ENCODE measurements at regions not wholly inside any gene's neighbourhood (a gene's known extent, or its start where the extent isn't known, plus 50 kb on each side); places are given as distances from the start of the nearest gene placed in this dataset.

GRCh38 chr5:17329571-17329970 lies 112.1 kb downstream of the BASP1 start:
- Histone ChIP-seq H4K20me1 (ENCODE audit: insufficient read depth) (no peaks in the 10 kb centered on the region), H3K79me2 (replicated peaks; ENCODE audit: insufficient read depth, low read length) (no peaks in the 10 kb centered on the region), H3K27me3 (ENCODE audit: insufficient read depth, low read depth, low read length) (no peaks in the 10 kb centered on the region), H3K36me3 (ENCODE audit: insufficient read depth, low read length) (no peaks in the 10 kb centered on the region), H3K4me3 (ENCODE audit: low read length) (no peak overlapping the region), H3K9me3 (ENCODE audit: low read length) (no peaks in the 10 kb centered on the region), H2AFZ (ENCODE audit: low read depth, low read length) (no peak overlapping the region), H3K27ac (ENCODE audit: low read length) (no peak overlapping the region), H3K9me2 (ENCODE audit: insufficient read depth, low read length) (no peaks in the 10 kb centered on the region), H3K9ac (ENCODE audit: low read length) (no peak overlapping the region), H3F3A (ENCODE audit: insufficient read depth, low read length, poor library complexity, severe bottlenecking) (no peaks in the 10 kb centered on the region), H3K4me2 (ENCODE audit: low read length) (no peak overlapping the region)
- TF ChIP-seq EZH2 (IDR thresholded peaks at IDR 0.05; ENCODE audit: borderline replicate concordance, insufficient read depth, low read length, poor library complexity, severe bottlenecking) = no peak
- TF ChIP-seq, protein P1, sequence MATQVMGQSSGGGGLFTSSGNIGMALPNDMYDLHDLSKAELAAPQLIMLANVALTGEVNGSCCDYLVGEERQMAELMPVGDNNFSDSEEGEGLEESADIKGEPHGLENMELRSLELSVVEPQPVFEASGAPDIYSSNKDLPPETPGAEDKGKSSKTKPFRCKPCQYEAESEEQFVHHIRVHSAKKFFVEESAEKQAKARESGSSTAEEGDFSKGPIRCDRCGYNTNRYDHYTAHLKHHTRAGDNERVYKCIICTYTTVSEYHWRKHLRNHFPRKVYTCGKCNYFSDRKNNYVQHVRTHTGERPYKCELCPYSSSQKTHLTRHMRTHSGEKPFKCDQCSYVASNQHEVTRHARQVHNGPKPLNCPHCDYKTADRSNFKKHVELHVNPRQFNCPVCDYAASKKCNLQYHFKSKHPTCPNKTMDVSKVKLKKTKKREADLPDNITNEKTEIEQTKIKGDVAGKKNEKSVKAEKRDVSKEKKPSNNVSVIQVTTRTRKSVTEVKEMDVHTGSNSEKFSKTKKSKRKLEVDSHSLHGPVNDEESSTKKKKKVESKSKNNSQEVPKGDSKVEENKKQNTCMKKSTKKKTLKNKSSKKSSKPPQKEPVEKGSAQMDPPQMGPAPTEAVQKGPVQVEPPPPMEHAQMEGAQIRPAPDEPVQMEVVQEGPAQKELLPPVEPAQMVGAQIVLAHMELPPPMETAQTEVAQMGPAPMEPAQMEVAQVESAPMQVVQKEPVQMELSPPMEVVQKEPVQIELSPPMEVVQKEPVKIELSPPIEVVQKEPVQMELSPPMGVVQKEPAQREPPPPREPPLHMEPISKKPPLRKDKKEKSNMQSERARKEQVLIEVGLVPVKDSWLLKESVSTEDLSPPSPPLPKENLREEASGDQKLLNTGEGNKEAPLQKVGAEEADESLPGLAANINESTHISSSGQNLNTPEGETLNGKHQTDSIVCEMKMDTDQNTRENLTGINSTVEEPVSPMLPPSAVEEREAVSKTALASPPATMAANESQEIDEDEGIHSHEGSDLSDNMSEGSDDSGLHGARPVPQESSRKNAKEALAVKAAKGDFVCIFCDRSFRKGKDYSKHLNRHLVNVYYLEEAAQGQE (IDR thresholded peaks at IDR 0.05; ENCODE audit: borderline replicate concordance) = no peak

DNA sequence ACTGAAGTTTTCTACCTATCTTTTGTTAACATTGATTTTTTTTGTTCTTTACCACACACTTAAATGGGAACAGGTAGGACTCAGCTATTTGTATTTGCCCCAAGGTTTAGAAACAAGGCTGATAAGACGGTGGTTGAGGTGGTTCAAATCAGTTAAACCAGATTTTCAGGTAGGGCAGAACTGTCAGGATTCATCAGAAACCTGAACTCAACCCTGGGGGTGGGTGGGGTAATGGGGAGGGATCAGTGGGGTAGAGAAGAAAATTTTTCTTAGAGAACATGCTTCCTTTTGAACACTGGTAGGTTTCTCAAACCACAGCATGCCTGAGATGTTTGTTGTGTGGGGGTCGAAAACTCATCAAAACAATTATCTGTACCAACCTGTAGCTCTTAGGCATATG lies 113.0 kb downstream of the BASP1 start:
- Histone ChIP-seq H3K79me2 (replicated peaks; ENCODE audit: insufficient read depth, low read length) (no peaks in the 10 kb centered on the region), H3K27me3 (ENCODE audit: insufficient read depth, low read depth, low read length) (no peaks in the 10 kb centered on the region), H3K36me3 (ENCODE audit: insufficient read depth, low read length) (no peaks in the 10 kb centered on the region), H3K4me2 (ENCODE audit: low read length) (no peak overlapping the region), H3K27ac (ENCODE audit: low read length) (no peak overlapping the region), H3F3A (ENCODE audit: insufficient read depth, low read length, poor library complexity, severe bottlenecking) (no peaks in the 10 kb centered on the region), H4K20me1 (ENCODE audit: insufficient read depth) (no peaks in the 10 kb centered on the region), H3K4me3 (ENCODE audit: low read length) (no peak overlapping the region), H3K9me3 (ENCODE audit: low read length) (no peaks in the 10 kb centered on the region), H2AFZ (ENCODE audit: low read depth, low read length) (no peak overlapping the region), H3K9me2 (ENCODE audit: insufficient read depth, low read length) (no peaks in the 10 kb centered on the region), H3K9ac (ENCODE audit: low read length) (no peak overlapping the region)
- no peak for TF ChIP-seq RAD21 (conservative IDR thresholded peaks at IDR 0.05)
- no peak for TF ChIP-seq TAF1 (IDR thresholded peaks at IDR 0.05; ENCODE audit: low read depth)

DNA sequence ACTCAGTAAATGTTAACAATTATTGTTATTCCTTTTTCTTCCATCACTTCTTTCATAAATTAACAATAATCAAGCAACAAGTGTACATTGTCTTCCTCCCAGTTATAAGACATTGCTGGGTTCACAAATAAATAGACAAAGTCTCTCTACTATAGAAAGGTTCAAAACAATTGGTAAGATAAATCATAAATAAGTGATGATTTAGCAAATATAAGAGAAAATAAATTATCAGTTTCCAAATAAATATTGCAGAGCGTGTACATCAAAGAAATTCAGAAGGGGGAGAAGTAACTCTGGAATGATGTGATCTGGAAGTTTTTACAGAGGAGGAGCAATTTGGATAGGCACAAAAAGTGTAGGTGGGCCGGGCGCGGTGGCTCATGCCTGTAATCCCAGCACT lies 114.2 kb downstream of the BASP1 start:
- H3K36me3 ChIP-seq (ENCODE audit: insufficient read depth, low read length) = no peaks in the 10 kb centered on the region
- H3K9me2 ChIP-seq (ENCODE audit: insufficient read depth, low read length) = no peaks in the 10 kb centered on the region
- no peak overlapping the region for H3K4me3 ChIP-seq (ENCODE audit: low read length)
- no peak overlapping the region for H3K27ac ChIP-seq (ENCODE audit: low read length)
- no peaks in the 10 kb centered on the region for H3K27me3 ChIP-seq (ENCODE audit: insufficient read depth, low read depth, low read length)
- no peaks in the 10 kb centered on the region for H3F3A ChIP-seq (ENCODE audit: insufficient read depth, low read length, poor library complexity, severe bottlenecking)
- no peak overlapping the region for H3K9ac ChIP-seq (ENCODE audit: low read length)
- no peaks in the 10 kb centered on the region for H4K20me1 ChIP-seq (ENCODE audit: insufficient read depth)
- H3K79me2 ChIP-seq (replicated peaks; ENCODE audit: insufficient read depth, low read length) = no peaks in the 10 kb centered on the region
- TF ChIP-seq CTCF (IDR thresholded peaks at IDR 0.05; ENCODE audit: poor library complexity, severe bottlenecking) = no peak
- TF ChIP-seq, protein P1 (IDR thresholded peaks at IDR 0.05; ENCODE audit: borderline replicate concordance) = no peak
- TF ChIP-seq TAF1 (IDR thresholded peaks at IDR 0.05; ENCODE audit: low read depth) = no peak
- TF ChIP-seq SMC3 (conservative IDR thresholded peaks at IDR 0.05; ENCODE audit: poor library complexity) = no peak
- no peak for TF ChIP-seq MXI1 (conservative IDR thresholded peaks at IDR 0.05; ENCODE audit: poor library complexity, severe bottlenecking)
- TF ChIP-seq POLR2AphosphoS5 (IDR thresholded peaks at IDR 0.05) = no peak
- no peak for TF ChIP-seq EZH2 (IDR thresholded peaks at IDR 0.05; ENCODE audit: borderline replicate concordance, insufficient read depth, low read length, poor library complexity, severe bottlenecking)
- TF ChIP-seq EP300 (conservative IDR thresholded peaks at IDR 0.05; ENCODE audit: poor library complexity, severe bottlenecking) = no peak
- no peak for TF ChIP-seq RAD21 (conservative IDR thresholded peaks at IDR 0.05)
- H3K9me3 ChIP-seq (ENCODE audit: low read length) = no peaks in the 10 kb centered on the region
- no peak overlapping the region for H2AFZ ChIP-seq (ENCODE audit: low read depth, low read length)
- H3K4me2 ChIP-seq (ENCODE audit: low read length) = no peak overlapping the region

Data from neural cell (in vitro differentiated cells).